Large intestine (tissue), 3 donors: ENCODE measurements at regions not wholly inside any gene's neighbourhood (a gene's known extent, or its start where the extent isn't known, plus 50 kb on each side); places are given as distances from the start of the nearest gene placed in this dataset.

Source experiments
- DNase-seq, 2 donors: peaks; one replicate each; pipeline versions ENCODE4 v3.0.0 to v3.0.0-alpha.2; 2013
- H3K27ac ChIP-seq: one replicate; pipeline ENCODE4 v1.5.1; 2013; ENCODE audit warnings: low read length
- H3K27me3 ChIP-seq: 2 replicates; pipeline ENCODE4 v1.6.1; 2013; ENCODE audit warnings: low read length; ENCODE audit not compliant: control insufficient read depth, insufficient read depth
- H3K36me3 ChIP-seq: 2 replicates; pipeline ENCODE4 v1.6.1; 2013; ENCODE audit warnings: low read length; ENCODE audit not compliant: control insufficient read depth, insufficient read depth
- H3K4me1 ChIP-seq: one replicate; pipeline ENCODE4 v1.6.1; 2013; ENCODE audit warnings: low read length; ENCODE audit not compliant: control insufficient read depth, insufficient read depth
- H3K4me3 ChIP-seq: one replicate; pipeline ENCODE4 v1.5.1; 2013; ENCODE audit warnings: low read length
- H3K9me3 ChIP-seq: one replicate; pipeline ENCODE4 v1.6.1; 2013; ENCODE audit warnings: mild to moderate bottlenecking, low read depth, low read length, moderate library complexity; ENCODE audit not compliant: control insufficient read depth
- WGBS: methylation state at CpG from one replicate; pipeline ENCODE4 v1.1.5; 2013; ENCODE audit warnings: low lambda C conversion rate; ENCODE audit not compliant: insufficient coverage; 5-methylcytosine and 5-hydroxymethylcytosine counted together

DNA sequence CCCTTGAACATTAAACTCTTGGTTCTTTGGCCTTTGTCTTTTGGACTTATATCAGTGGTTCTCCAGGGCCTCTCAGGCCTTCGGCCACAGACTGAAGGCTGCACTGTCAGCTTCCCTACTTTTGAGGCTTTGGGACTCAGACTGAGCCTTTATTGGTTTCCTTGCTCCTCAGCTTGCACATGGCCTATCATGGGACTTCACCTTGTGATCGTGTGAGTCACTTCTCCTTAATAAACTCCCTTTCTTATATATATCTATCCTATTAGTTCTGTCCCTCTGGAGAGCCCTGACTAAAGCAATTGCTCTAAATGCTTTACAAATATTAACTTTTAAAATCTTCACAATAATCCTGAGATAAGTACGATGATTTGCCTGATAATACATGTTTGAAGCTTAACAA lies 353.6 kb upstream of the TRIB2 start:
- H3K4me1 ChIP-seq = no peaks in the 10 kb centered on the region
- H3K4me3 ChIP-seq = no peak overlapping the region
- no peaks in the 10 kb centered on the region for H3K9me3 ChIP-seq
- no peaks in the 10 kb centered on the region for H3K36me3 ChIP-seq
- WGBS = 40% methylated on average over 1 of the region's 3 CpGs
- no peaks in the 10 kb centered on the region for H3K27me3 ChIP-seq
- no peak overlapping the region for H3K27ac ChIP-seq
- no peak for DNase-seq

GRCh38 chr2:12363569-12363968 lies 353.2 kb upstream of the TRIB2 start:
- Histone ChIP-seq H3K4me3 (no peak overlapping the region), H3K27me3 (no peaks in the 10 kb centered on the region)
- no CpG with 5 or more reads among the region's 1 CpG for WGBS

GRCh38 chr2:12369566-12369965 lies 347.2 kb upstream of the TRIB2 start:
- Histone ChIP-seq H3K36me3 (no peaks in the 10 kb centered on the region), H3K4me3 (no peak overlapping the region), H3K27me3 (no peaks in the 10 kb centered on the region), H3K9me3 (no peaks in the 10 kb centered on the region), H3K27ac (no peak overlapping the region), H3K4me1 (no peaks in the 10 kb centered on the region)
- no peak for DNase-seq
- no CpG with 5 or more reads among the region's 3 CpGs for WGBS

More at GRCh38 chr2:12363569-12363968, 353.2 kb upstream of the TRIB2 start:
- DNase-seq = no peak
- H3K4me1 ChIP-seq = no peaks in the 10 kb centered on the region
- H3K36me3 ChIP-seq = no peaks in the 10 kb centered on the region
- H3K9me3 ChIP-seq = no peaks in the 10 kb centered on the region
- H3K27ac ChIP-seq = no peak overlapping the region

GRCh38 chr2:12376025-12376424 lies 340.7 kb upstream of the TRIB2 start:
- H3K4me1 ChIP-seq = no peaks in the 10 kb centered on the region
- H3K27ac ChIP-seq = no peak overlapping the region
- no peak overlapping the region for H3K4me3 ChIP-seq
- no peak for DNase-seq
- H3K36me3 ChIP-seq = no peaks in the 10 kb centered on the region
- no CpG with 5 or more reads among the region's 1 CpG for WGBS
- H3K27me3 ChIP-seq = no peaks in the 10 kb centered on the region
- no peaks in the 10 kb centered on the region for H3K9me3 ChIP-seq

DNA sequence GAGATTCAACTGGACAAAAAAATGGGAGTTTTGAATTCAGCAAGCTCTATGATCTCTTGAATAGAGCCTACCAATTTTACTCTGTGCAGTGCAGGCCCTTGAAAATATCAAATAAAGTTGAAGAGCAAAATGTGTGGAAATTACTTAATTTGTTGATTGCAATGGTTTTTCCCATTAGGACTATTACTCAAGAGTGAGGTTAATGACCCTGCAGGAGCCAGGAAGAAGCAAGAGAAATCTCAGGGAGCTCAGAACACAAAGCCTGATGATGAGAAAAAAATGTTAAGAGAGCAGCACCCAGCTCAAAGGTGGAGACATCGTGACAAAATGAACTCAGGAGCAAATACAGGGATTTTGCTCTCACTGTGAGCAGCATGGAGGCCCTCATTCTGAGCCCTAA lies 337.6 kb upstream of the TRIB2 start:
- Histone ChIP-seq H3K36me3 (no peaks in the 10 kb centered on the region), H3K4me1 (no peaks in the 10 kb centered on the region), H3K4me3 (no peak overlapping the region), H3K9me3 (no peaks in the 10 kb centered on the region), H3K27me3 (no peaks in the 10 kb centered on the region), H3K27ac (no peak overlapping the region)
- no peak for DNase-seq
- 80% methylated on average over 1 of the region's 1 CpG for WGBS

GRCh38 chr2:12381543-12382325 lies 335.0 kb upstream of the TRIB2 start:
- no peak for DNase-seq
- Histone ChIP-seq H3K4me3 (no peak overlapping the region), H3K27me3 (no peaks in the 10 kb centered on the region), H3K36me3 (no peaks in the 10 kb centered on the region), H3K4me1 (no peaks in the 10 kb centered on the region), H3K27ac (no peak overlapping the region), H3K9me3 (no peaks in the 10 kb centered on the region)
- WGBS = 80% methylated on average over 2 of the region's 2 CpGs

GRCh38 chr2:12382366-12382765 lies 334.4 kb upstream of the TRIB2 start:
- no peaks in the 10 kb centered on the region for H3K9me3 ChIP-seq
- DNase-seq = no peak
- no peak overlapping the region for H3K4me3 ChIP-seq
- H3K27me3 ChIP-seq = no peaks in the 10 kb centered on the region
- 93% methylated on average over 2 of the region's 4 CpGs for WGBS
- no peaks in the 10 kb centered on the region for H3K4me1 ChIP-seq
- H3K27ac ChIP-seq = no peak overlapping the region
- H3K36me3 ChIP-seq = no peaks in the 10 kb centered on the region

DNA sequence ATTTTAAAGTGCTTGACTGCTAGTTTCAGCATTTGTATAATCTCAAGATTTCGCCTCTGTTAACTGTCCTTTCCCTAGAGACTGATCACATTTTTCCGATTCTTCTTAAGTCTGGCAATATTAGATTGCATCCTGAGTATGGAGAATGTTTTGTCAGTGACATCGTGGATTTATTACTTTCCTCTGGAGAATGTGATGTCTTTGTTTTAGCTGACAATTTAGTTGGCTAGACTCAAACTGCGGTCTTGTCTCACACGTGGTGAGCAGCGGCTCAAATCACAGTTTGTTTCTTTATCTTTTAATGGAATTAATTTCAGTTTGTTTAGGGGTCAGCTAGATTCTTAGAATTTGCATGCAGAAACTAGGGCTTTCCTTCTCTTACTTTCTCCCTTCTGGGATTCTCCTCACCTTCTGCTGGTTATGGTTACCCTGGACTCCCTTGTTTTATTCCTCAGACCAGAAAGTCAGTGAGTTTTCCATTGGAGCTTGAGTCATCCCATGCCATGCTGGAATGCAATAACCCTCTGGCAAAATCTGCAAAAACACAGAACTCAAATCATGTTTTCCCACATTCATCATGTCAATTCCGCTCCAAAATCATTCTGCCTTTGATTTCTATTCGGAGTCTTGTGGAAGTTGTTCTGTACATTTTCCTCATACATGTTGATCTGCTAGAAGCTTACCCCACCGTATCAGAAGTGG lies 327.2 kb upstream of the TRIB2 start:
- 70% methylated on average over 2 of the region's 9 CpGs for WGBS
- no peak overlapping the region for H3K4me3 ChIP-seq
- H3K27ac ChIP-seq = no peak overlapping the region
- DNase-seq = no peak
- no peaks in the 10 kb centered on the region for H3K27me3 ChIP-seq
- H3K4me1 ChIP-seq = no peaks in the 10 kb centered on the region
- no peaks in the 10 kb centered on the region for H3K9me3 ChIP-seq
- no peaks in the 10 kb centered on the region for H3K36me3 ChIP-seq

- WGBS = 8% methylated on average over 2 of the region's 2 CpGs
- H3K4me1 ChIP-seq = no peaks in the 10 kb centered on the region
- no peaks in the 10 kb centered on the region for H3K36me3 ChIP-seq
- H3K27me3 ChIP-seq = no peaks in the 10 kb centered on the region
- H3K9me3 ChIP-seq = no peaks in the 10 kb centered on the region
- DNase-seq = peak in 1 of 2 donors; percentile 5
- H3K27ac ChIP-seq = no peak overlapping the region
- H3K4me3 ChIP-seq = no peak overlapping the region
These were observed 325.6 kb upstream of the TRIB2 start for GRCh38 chr2:12391116-12391515.

DNA sequence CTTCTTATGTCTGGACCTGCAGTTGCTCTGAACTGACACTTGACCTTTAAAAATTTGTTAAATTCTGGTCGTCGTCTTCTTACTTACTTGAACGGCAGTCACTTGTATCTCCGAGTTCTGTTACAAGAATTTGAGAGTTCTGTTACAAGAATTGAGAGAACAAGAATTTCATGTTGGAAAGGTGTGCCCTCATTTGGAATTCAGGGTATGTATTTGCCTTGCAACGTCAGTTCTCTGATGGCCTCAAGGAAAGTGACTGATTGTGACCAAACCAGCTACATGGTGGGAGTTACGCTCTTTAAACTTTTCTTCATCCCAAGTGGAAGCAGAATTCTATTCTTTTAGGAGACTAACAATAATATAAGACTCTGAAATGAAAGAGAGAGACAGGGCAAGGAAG lies 320.0 kb upstream of the TRIB2 start:
- Histone ChIP-seq H3K36me3 (no peaks in the 10 kb centered on the region), H3K4me3 (no peak overlapping the region), H3K4me1 (no peaks in the 10 kb centered on the region), H3K9me3 (no peaks in the 10 kb centered on the region), H3K27ac (no peak overlapping the region), H3K27me3 (no peaks in the 10 kb centered on the region)
- 78% methylated on average over 3 of the region's 6 CpGs for WGBS
- DNase-seq = no peak
